Caco-2 (cell line): ENCODE measurements at regions not wholly inside any gene's neighbourhood (a gene's known extent, or its start where the extent isn't known, plus 50 kb on each side); places are given as distances from the start of the nearest gene placed in this dataset.

Source experiments
- BruUV-seq: library from RNA; stranded (reverse); fragments of 400-500 nt; replicated peaks from 2 replicates; lab custom pipeline; 2021; lab: Mats Ljungman, UMichigan
- CTCF ChIA-PET: fragments of 300-600 bp; sonication (Branson Sonifier 250); formaldehyde crosslinking; loops from one replicate; lab custom pipeline; 2022; ENCODE audit warnings: antibody characterized with exemption; lab: Charles Lee
- POLR2A ChIA-PET: fragments of 300-600 bp; sonication (Branson Sonifier 250); formaldehyde crosslinking; loops from one replicate; lab custom pipeline; 2022; ENCODE audit warnings: antibody characterized with exemption; lab: Charles Lee
- DNase-seq, 2 experiments: peaks; one replicate each; pipeline versions ENCODE4 v3.0.0 to v3.0.0-alpha.2; 2020 to 2022
- H3K27me3 ChIP-seq: replicated peaks from 2 replicates; pipeline ENCODE4 v1.6.0; 2011; ENCODE audit warnings: low read length; ENCODE audit not compliant: control insufficient read depth, insufficient read depth
- H3K36me3 ChIP-seq: 2 replicates; pipeline ENCODE4 v1.5.1; 2011; ENCODE audit warnings: low read length; ENCODE audit not compliant: control insufficient read depth, insufficient read depth
- H3K4me1 ChIP-seq: fragments of 250-450 bp; sonication (Bioruptor Pico); 2 replicates; pipeline ENCODE4 v1.5.1; 2020; ENCODE audit warnings: mild to moderate bottlenecking
- H3K4me3 ChIP-seq: 2 replicates; pipeline ENCODE4 v1.5.1; 2011; ENCODE audit warnings: low read depth, mild to moderate bottlenecking, control low read depth, low read length
- H3K9me3 ChIP-seq: fragments of 250-450 bp; sonication (Bioruptor Pico); 2 replicates; pipeline ENCODE4 v1.5.1; 2020; ENCODE audit warnings: mild to moderate bottlenecking, moderate library complexity
- H3K27ac Mint-ChIP-seq: one replicate; pipeline ENCODE4 v1.8.0; 2022; ENCODE audit warnings: mixed read lengths; ENCODE audit not compliant: unreplicated experiment
- H3K27me3 Mint-ChIP-seq: one replicate; pipeline ENCODE4 v1.8.0; 2022; ENCODE audit warnings: mixed read lengths; ENCODE audit not compliant: insufficient read depth, unreplicated experiment
- H3K36me3 Mint-ChIP-seq: one replicate; pipeline ENCODE4 v1.8.0; 2022; ENCODE audit warnings: mild to moderate bottlenecking, mixed read lengths; ENCODE audit not compliant: insufficient read depth, unreplicated experiment
- H3K4me1 Mint-ChIP-seq: one replicate; pipeline ENCODE4 v1.8.0; 2022; ENCODE audit warnings: low read depth, mixed read lengths; ENCODE audit not compliant: unreplicated experiment
- H3K4me3 Mint-ChIP-seq: one replicate; pipeline ENCODE4 v1.8.0; 2022; ENCODE audit warnings: mild to moderate bottlenecking, moderate library complexity, mixed read lengths; ENCODE audit not compliant: unreplicated experiment
- H3K9me3 Mint-ChIP-seq: one replicate; pipeline ENCODE4 v1.8.0; 2022; ENCODE audit warnings: mixed read lengths; ENCODE audit not compliant: unreplicated experiment
- CTCF ChIP-seq, 2 experiments: fragments of 200-600 bp in 1 of 2; IDR thresholded peaks; 1 replicate in 1 of 2; 2 replicates in 1 of 2; pipeline versions ENCODE4 v1.5.1 to v1.8.0; 2011 to 2022; ENCODE audit warnings: antibody characterized with exemption in 1 of 2, control low read depth in 1 of 2, inconsistent platforms in 1 of 2, low read depth in 1 of 2, low read length in 1 of 2, mild to moderate bottlenecking in 1 of 2, moderate library complexity in 1 of 2; ENCODE audit not compliant: insufficient read depth in 1 of 2, severe bottlenecking in 1 of 2, unreplicated experiment in 1 of 2
- intact Hi-C: fragments of 100-400 bp; cut with micrococcal nuclease; formaldehyde crosslinking; loops from one replicate; pipeline ENCODE4 v1.10.0; 2022; ENCODE audit not compliant: unreplicated experiment

- CTCF ChIA-PET = no interaction called here
- no peak for TF ChIP-seq CTCF (IDR thresholded peaks at IDR 0.05; ENCODE audit: insufficient read depth in 1 of 2, low read depth in 1 of 2, low read length in 1 of 2, severe bottlenecking in 1 of 2, unreplicated experiment in 1 of 2)
- Histone ChIP-seq H3K36me3 (no peaks in the 10 kb centered on the region), H3K27me3 (no peaks in the 10 kb centered on the region), H3K4me1 (0 out of 2 replicates have a peak, but pooled peaks cover 3% of the 10 kb centered on the region), H3K4me3 (no peak overlapping the region), H3K9me3 (no peaks in the 10 kb centered on the region)
- no TSS peak for BruUV-seq
- Mint-ChIP-seq H3K9me3 (no peaks in the 10 kb centered on the region), H3K4me3 (no peak overlapping the region), H3K27me3 (peaks cover 6% of the 10 kb centered on the region), H3K36me3 (no peaks in the 10 kb centered on the region), H3K27ac (no peak overlapping the region), H3K4me1 (peaks cover under 1% of the 10 kb centered on the region)
- intact Hi-C loops = no loop called here
- DNase-seq = no peak
- POLR2A ChIA-PET = no interaction called here
Observed at GRCh38 chr1:60935599-60936110, 146.7 kb upstream of the NFIA start.

- H3K27me3 Mint-ChIP-seq = no peaks in the 10 kb centered on the region
- Histone ChIP-seq H3K27me3 (no peaks in the 10 kb centered on the region), H3K9me3 (no peaks in the 10 kb centered on the region), H3K4me3 (no peak overlapping the region), H3K36me3 (no peaks in the 10 kb centered on the region), H3K4me1 (no peaks in the 10 kb centered on the region)
- BruUV-seq = no TSS peak
- no peaks in the 10 kb centered on the region for H3K9me3 Mint-ChIP-seq
- no peaks in the 10 kb centered on the region for H3K36me3 Mint-ChIP-seq
- intact Hi-C loops = no loop called here
- no peaks in the 10 kb centered on the region for H3K4me1 Mint-ChIP-seq
- no peak overlapping the region for H3K27ac Mint-ChIP-seq
- TF ChIP-seq CTCF (IDR thresholded peaks at IDR 0.05; ENCODE audit: insufficient read depth in 1 of 2, low read depth in 1 of 2, low read length in 1 of 2, severe bottlenecking in 1 of 2, unreplicated experiment in 1 of 2) = no peak
- no peak overlapping the region for H3K4me3 Mint-ChIP-seq
- ChIA-PET CTCF (no interaction called here), POLR2A (interaction anchor here (0.6 kb wide), 1 partner anchor 640 kb away, joined by 9 read pairs; no protein-coding TSS in a partner anchor)
- DNase-seq = no peak
Observed at GRCh38 chr1:60930130-60930529, 152.2 kb upstream of the NFIA start.

GRCh38 chr1:60924964-60925798, 157.2 kb upstream of the NFIA start:
- H3K9me3 Mint-ChIP-seq = no peaks in the 10 kb centered on the region
- H3K4me3 ChIP-seq = no peak overlapping the region
- DNase-seq = peak; percentile 5 to 38
- H3K27ac Mint-ChIP-seq = no peak overlapping the region
- H3K9me3 ChIP-seq = no peaks in the 10 kb centered on the region
- peaks cover 9% of the 10 kb centered on the region for H3K4me1 Mint-ChIP-seq
- no peaks in the 10 kb centered on the region for H3K36me3 Mint-ChIP-seq
- CTCF ChIA-PET = no interaction called here
- peak in 1 of 2 experiments; percentile 6 for TF ChIP-seq CTCF (IDR thresholded peaks at IDR 0.05; ENCODE audit: insufficient read depth in 1 of 2, low read depth in 1 of 2, low read length in 1 of 2, severe bottlenecking in 1 of 2, unreplicated experiment in 1 of 2)
- intact Hi-C loops = no loop called here
- H3K4me1 ChIP-seq = no peaks in the 10 kb centered on the region
- no peaks in the 10 kb centered on the region for H3K27me3 Mint-ChIP-seq
- H3K36me3 ChIP-seq = no peaks in the 10 kb centered on the region
- POLR2A ChIA-PET = no interaction called here
- H3K27me3 ChIP-seq = no peaks in the 10 kb centered on the region
- H3K4me3 Mint-ChIP-seq = no peak overlapping the region
- BruUV-seq = no TSS peak
